ENCODE measurements at regions not wholly inside any gene's neighbourhood (a gene's known extent, or its start where the extent isn't known, plus 50 kb on each side); places are given as distances from the start of the nearest gene placed in this dataset.

DNA sequence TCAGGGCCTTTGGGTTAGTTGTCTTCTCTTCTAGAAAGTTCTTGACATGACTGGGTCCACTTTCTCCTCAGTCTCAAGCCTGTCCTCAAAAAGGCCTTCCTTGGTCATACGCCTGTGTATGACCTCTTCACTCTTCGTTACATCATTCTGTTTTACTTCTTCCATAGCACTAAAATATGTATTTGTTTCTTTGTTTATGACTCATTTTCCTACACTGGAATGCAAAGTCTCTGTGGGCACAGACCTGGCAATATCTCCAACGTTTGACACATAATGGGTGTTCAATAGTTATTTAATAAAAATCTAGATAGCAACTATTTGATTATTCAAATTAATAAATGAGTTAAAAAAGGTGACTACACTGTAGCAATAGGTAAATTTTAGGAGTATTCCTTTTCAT is 85.1 kb downstream of the YIPF5 start:
- DNase-seq (ENCODE audit: extremely low read depth, insufficient read length), result no peak
- TF ChIP-seq, protein P1, sequence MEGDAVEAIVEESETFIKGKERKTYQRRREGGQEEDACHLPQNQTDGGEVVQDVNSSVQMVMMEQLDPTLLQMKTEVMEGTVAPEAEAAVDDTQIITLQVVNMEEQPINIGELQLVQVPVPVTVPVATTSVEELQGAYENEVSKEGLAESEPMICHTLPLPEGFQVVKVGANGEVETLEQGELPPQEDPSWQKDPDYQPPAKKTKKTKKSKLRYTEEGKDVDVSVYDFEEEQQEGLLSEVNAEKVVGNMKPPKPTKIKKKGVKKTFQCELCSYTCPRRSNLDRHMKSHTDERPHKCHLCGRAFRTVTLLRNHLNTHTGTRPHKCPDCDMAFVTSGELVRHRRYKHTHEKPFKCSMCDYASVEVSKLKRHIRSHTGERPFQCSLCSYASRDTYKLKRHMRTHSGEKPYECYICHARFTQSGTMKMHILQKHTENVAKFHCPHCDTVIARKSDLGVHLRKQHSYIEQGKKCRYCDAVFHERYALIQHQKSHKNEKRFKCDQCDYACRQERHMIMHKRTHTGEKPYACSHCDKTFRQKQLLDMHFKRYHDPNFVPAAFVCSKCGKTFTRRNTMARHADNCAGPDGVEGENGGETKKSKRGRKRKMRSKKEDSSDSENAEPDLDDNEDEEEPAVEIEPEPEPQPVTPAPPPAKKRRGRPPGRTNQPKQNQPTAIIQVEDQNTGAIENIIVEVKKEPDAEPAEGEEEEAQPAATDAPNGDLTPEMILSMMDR (IDR thresholded peaks at IDR 0.05; ENCODE audit: insufficient read depth, low read length, poor library complexity, severe bottlenecking), result no peak
- Histone ChIP-seq H3K36me3 (ENCODE audit: control insufficient read depth, insufficient read depth, low read length) (no peaks in the 10 kb centered on the region), H3K27me3 (replicated peaks; ENCODE audit: control insufficient read depth, insufficient read depth, low read length) (no peaks in the 10 kb centered on the region), H3K4me3 (replicated peaks; ENCODE audit: low read depth, low read length) (no peak overlapping the region)

DNA sequence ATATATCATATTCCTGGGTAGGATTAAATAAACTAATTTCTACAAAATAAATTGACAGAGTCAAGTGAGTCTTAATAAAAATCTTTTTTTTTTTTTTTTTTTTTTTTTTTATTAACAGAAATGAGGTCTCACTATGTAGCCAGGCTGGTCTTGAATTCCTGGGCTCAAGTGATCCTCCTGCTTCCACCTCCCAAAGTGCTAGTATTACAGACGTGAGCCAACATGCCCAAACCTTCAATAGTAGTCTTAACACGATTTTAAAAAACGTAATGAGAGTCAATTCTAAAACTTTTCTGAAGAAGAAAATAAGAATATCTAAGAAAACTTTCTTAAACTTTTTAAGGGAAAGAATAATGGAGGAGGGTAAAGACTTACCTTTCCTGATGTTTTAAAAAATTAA is 84.2 kb downstream of the YIPF5 start:
- H3K4me3 ChIP-seq (replicated peaks; ENCODE audit: low read depth, low read length), result no peak overlapping the region
- TF ChIP-seq, protein P1 (IDR thresholded peaks at IDR 0.05; ENCODE audit: insufficient read depth, low read length, poor library complexity, severe bottlenecking), result no peak
- H3K27me3 ChIP-seq (replicated peaks; ENCODE audit: control insufficient read depth, insufficient read depth, low read length), result no peaks in the 10 kb centered on the region
- no peak for DNase-seq (ENCODE audit: extremely low read depth, insufficient read length)
- no peaks in the 10 kb centered on the region for H3K36me3 ChIP-seq (ENCODE audit: control insufficient read depth, insufficient read depth, low read length)

DNA sequence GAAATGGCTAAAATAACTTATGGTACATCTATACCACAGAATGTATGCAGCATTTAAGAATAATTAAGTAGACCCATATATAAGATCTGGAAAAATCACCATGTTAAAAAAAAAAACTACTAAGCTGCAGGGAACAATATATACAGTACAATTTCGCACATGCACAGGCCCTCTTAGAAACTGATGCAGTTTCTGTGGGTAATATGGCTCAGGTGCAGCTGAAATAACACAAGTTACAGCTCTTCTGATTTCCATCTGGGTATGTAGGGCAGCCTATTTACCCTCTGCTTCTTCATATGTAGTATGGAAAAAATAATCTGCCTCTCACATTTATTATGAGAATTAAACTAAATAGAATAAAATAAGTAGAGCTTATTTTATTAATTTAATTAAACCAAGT is 82.9 kb downstream of the YIPF5 start:
- H3K36me3 ChIP-seq (ENCODE audit: control insufficient read depth, insufficient read depth, low read length), result no peaks in the 10 kb centered on the region
- TF ChIP-seq, protein P1 (IDR thresholded peaks at IDR 0.05; ENCODE audit: insufficient read depth, low read length, poor library complexity, severe bottlenecking), result no peak

DNA sequence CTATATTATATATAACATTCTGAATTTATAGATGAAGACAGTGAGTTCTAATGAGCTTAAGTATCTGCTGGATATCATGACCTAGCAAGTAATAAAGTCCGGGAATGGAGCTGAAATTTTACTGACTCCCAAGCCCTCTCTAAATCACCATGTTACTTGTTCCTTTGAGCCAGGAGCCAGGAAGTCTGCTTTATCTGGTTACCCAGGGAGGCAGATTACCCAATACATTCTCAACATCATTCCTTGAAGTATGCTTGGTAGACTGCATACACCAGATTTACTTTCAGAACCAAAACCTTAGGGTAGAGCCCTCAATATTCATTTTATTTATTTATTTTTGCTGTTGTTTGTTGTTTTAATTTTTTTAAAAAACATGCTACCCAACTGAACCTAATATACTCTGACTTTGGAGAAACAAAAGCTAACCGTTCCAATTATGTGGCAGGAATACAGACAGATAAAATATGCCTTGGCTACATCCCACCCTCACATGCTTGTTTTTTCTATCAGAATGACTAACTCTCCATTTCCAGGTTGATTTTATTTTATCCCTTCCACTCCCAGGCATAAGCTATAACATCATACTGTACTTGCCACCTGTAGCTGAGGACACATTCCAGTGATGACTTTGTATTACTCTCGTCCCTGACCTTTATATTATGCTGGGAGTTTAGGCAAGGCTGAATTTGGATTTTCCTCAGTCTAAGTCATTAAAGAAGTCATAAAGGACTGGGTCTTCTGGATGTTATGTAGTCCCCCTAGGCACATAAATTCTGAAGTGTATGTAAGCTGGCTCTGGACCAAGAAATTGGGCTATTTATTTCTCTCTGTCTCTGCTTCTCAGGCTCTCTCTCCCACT is 82.0 kb downstream of the YIPF5 start:
- no peak for DNase-seq (ENCODE audit: extremely low read depth, insufficient read length)
- Histone ChIP-seq H3K4me3 (replicated peaks; ENCODE audit: low read depth, low read length) (no peak overlapping the region), H3K36me3 (ENCODE audit: control insufficient read depth, insufficient read depth, low read length) (no peaks in the 10 kb centered on the region), H3K27me3 (replicated peaks; ENCODE audit: control insufficient read depth, insufficient read depth, low read length) (no peaks in the 10 kb centered on the region)
- TF ChIP-seq, protein P1 (IDR thresholded peaks at IDR 0.05; ENCODE audit: insufficient read depth, low read length, poor library complexity, severe bottlenecking), result no peak

More for the DNA sequence above, 82.9 kb downstream of the YIPF5 start:
- Histone ChIP-seq H3K4me3 (replicated peaks; ENCODE audit: low read depth, low read length) (no peak overlapping the region), H3K27me3 (replicated peaks; ENCODE audit: control insufficient read depth, insufficient read depth, low read length) (no peaks in the 10 kb centered on the region)
- no peak for DNase-seq (ENCODE audit: extremely low read depth, insufficient read length)

DNA sequence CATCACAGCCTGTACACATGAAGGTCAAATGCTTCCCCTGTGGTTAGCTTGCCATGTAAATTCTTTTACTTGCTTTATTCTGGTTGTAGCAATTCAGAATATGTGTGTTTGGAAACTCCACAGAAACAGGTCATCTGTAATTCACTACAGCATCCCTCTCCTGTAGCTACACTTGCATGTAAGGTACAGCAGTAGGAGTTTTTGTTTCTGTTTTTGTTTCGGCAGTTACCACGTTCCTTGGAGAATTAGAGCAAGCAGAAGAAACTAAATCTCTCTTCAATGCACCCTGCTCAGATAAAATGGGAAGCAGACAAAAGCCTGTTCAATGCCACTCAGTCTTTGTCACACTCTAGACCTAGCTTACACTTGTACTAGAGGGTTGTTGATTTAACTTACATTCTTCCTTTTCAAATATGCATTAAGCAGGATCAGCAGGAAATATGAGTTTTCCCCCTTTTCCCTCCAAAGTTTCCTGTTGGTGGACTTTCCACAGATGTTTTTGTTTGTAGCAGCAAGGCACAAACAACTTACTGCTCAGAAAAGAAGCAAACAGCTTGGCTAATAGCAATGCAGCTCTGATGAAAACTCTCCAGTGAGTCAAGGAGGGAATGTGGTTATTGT is 80.9 kb downstream of the YIPF5 start:
- TF ChIP-seq, protein P1 (IDR thresholded peaks at IDR 0.05; ENCODE audit: insufficient read depth, low read length, poor library complexity, severe bottlenecking), result no peak
- no peak for DNase-seq (ENCODE audit: extremely low read depth, insufficient read length)
- no peak overlapping the region for H3K4me3 ChIP-seq (replicated peaks; ENCODE audit: low read depth, low read length)
- H3K27me3 ChIP-seq (replicated peaks; ENCODE audit: control insufficient read depth, insufficient read depth, low read length), result no peaks in the 10 kb centered on the region
- no peaks in the 10 kb centered on the region for H3K36me3 ChIP-seq (ENCODE audit: control insufficient read depth, insufficient read depth, low read length)
